Neural crest cell (in vitro differentiated cells): ENCODE measurements at regions not wholly inside any gene's neighbourhood (a gene's known extent, or its start where the extent isn't known, plus 50 kb on each side); places are given as distances from the start of the nearest gene placed in this dataset.

ENCODE experiments used
- DNase-seq: peaks from one replicate; pipeline ENCODE4 v3.0.0; 2021; ENCODE audit warnings: low read depth, mixed read lengths, low spot score
- H3K27ac Mint-ChIP-seq: one replicate; pipeline ENCODE4 v1.8.0; 2021; ENCODE audit warnings: mild to moderate bottlenecking, mixed read lengths; ENCODE audit not compliant: unreplicated experiment
- H3K27me3 Mint-ChIP-seq: 2 replicates; pipeline ENCODE4 v1.8.0; 2021; ENCODE audit warnings: low read depth, mild to moderate bottlenecking, mixed read lengths
- H3K36me3 Mint-ChIP-seq: 2 replicates; pipeline ENCODE4 v1.8.0; 2021; ENCODE audit warnings: low read depth, mild to moderate bottlenecking, mixed read lengths
- H3K4me1 Mint-ChIP-seq: 2 replicates; pipeline ENCODE4 v1.8.0; 2021; ENCODE audit warnings: mixed read lengths
- H3K4me3 Mint-ChIP-seq: one replicate; pipeline ENCODE4 v1.8.0; 2021; ENCODE audit warnings: mild to moderate bottlenecking, mixed read lengths
- H3K9me3 Mint-ChIP-seq: 2 replicates; pipeline ENCODE4 v1.8.0; 2021; ENCODE audit warnings: mixed read lengths
- TF ChIP-seq, protein P1 (sequence below): fragments of 200-600 bp; sonication (generic); conservative IDR thresholded peaks from 2 replicates; pipeline ENCODE4 v1.5.0; 2021; ENCODE audit warnings: antibody characterized with exemption, mild to moderate bottlenecking

DNA sequence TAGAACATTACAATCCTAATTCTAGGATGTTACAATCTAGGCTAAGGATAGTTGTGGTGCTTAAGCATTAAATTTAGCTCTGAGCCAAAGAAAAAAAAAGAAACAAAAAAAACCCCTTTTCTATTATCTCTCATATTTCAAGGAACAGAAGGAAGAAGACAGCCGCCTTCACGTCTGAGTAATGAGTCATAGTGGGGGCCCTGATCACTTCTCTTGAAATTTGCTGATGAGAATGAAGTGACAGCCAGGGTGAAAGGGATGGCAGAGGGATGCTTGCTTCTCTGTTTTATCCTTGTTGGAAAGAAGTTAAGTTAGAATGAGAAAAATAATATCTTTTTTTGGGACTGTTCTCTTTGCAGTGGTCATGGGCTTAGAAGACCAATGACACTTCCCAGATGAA lies 82.6 kb upstream of the MPHOSPH6 start:
- no peaks in the 10 kb centered on the region for H3K36me3 Mint-ChIP-seq
- no peak overlapping the region for H3K27ac Mint-ChIP-seq
- H3K9me3 Mint-ChIP-seq, result peaks cover 6% of the 10 kb centered on the region

DNA sequence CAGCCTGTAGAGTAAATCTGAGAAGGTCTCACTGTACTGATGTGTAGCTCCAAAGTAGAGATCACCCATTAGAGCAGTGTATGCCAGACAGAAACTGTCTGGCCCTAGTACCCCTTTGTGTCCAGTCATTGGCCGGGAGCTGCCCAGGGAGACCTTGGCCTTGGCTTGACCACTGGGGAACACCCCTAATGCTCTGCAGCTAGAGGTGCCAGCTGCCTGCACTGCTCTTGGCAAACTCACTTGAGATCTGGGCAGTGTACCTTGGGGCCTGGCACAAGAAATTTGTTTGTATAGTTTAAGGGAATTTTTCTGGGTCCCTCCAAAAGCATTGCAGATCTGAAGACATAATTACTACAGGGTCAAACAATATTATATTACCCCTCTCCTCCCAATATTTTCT lies 78.7 kb upstream of the MPHOSPH6 start:
- no peak for DNase-seq
- H3K4me1 Mint-ChIP-seq, result no peaks in the 10 kb centered on the region
- no peak overlapping the region for H3K27ac Mint-ChIP-seq
- TF ChIP-seq, protein P1, sequence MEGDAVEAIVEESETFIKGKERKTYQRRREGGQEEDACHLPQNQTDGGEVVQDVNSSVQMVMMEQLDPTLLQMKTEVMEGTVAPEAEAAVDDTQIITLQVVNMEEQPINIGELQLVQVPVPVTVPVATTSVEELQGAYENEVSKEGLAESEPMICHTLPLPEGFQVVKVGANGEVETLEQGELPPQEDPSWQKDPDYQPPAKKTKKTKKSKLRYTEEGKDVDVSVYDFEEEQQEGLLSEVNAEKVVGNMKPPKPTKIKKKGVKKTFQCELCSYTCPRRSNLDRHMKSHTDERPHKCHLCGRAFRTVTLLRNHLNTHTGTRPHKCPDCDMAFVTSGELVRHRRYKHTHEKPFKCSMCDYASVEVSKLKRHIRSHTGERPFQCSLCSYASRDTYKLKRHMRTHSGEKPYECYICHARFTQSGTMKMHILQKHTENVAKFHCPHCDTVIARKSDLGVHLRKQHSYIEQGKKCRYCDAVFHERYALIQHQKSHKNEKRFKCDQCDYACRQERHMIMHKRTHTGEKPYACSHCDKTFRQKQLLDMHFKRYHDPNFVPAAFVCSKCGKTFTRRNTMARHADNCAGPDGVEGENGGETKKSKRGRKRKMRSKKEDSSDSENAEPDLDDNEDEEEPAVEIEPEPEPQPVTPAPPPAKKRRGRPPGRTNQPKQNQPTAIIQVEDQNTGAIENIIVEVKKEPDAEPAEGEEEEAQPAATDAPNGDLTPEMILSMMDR, result no peak
- H3K9me3 Mint-ChIP-seq, result peaks cover 10% of the 10 kb centered on the region
- no peaks in the 10 kb centered on the region for H3K27me3 Mint-ChIP-seq
- H3K4me3 Mint-ChIP-seq, result no peak overlapping the region
- H3K36me3 Mint-ChIP-seq, result no peaks in the 10 kb centered on the region

More for the DNA sequence above, 82.6 kb upstream of the MPHOSPH6 start:
- Mint-ChIP-seq H3K4me1 (no peaks in the 10 kb centered on the region), H3K4me3 (no peak overlapping the region), H3K27me3 (peaks cover 3% of the 10 kb centered on the region)
- DNase-seq, result no peak
- TF ChIP-seq, protein P1, result no peak

DNA sequence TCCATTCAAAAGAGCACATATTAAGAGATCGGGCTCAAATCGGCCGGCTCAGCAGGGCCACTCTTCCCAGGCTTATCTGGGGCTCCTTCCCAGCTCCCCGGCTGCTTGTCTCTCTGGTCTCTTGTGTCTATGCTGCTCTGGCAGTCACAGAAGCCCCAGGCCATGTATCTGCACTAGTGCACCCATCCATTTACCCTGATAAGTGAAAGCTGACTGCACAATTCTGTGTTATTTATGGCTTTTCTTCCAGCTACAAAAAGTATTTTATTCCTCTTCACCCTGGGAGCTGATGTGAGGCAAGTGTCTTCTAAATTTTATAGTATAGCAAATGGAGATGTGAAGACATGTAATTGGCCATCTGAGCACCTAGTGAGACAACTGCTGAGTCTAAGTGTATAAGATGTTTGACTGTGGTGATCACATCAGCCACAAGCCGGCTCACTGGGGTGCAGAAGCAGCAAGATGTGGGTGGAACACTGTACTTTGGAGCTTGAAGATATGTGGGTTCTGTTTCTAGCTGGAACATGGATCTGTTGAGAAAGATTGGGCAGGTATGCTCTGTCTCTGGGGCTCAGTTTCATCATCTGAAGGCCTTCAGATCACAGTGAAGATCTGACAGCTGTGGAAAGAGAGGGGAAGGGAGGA lies 78.1 kb upstream of the MPHOSPH6 start:
- Mint-ChIP-seq H3K9me3 (peaks cover 13% of the 10 kb centered on the region), H3K4me1 (no peaks in the 10 kb centered on the region), H3K4me3 (no peak overlapping the region), H3K27ac (no peak overlapping the region), H3K27me3 (peaks cover 2% of the 10 kb centered on the region), H3K36me3 (no peaks in the 10 kb centered on the region)
- TF ChIP-seq, protein P1, result no peak
- no peak for DNase-seq

DNA sequence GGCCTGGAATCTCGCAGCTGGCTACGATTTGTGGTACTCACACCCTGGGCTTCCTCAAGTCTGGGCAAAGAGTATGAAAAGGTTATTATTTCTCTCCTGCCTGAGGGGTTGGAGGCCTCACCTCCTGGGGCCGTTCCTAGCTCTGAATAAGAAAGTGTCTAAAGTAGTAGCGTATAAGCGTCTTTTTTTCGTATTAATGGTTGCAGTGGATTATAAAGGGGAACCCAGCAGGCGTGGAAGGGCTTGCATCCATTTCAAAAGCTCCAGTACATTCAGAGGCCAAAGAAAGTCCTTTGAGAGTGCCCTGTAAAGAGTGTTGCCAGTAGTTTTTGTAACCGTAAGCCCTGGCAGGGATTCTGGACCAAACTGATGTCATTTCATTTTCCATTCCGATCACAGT lies 72.2 kb upstream of the MPHOSPH6 start:
- Mint-ChIP-seq H3K9me3 (peaks cover 10% of the 10 kb centered on the region), H3K27ac (no peak overlapping the region), H3K4me1 (no peaks in the 10 kb centered on the region), H3K4me3 (no peak overlapping the region), H3K27me3 (peaks cover 6% of the 10 kb centered on the region), H3K36me3 (no peaks in the 10 kb centered on the region)
- DNase-seq, result no peak
- TF ChIP-seq, protein P1, result no peak

DNA sequence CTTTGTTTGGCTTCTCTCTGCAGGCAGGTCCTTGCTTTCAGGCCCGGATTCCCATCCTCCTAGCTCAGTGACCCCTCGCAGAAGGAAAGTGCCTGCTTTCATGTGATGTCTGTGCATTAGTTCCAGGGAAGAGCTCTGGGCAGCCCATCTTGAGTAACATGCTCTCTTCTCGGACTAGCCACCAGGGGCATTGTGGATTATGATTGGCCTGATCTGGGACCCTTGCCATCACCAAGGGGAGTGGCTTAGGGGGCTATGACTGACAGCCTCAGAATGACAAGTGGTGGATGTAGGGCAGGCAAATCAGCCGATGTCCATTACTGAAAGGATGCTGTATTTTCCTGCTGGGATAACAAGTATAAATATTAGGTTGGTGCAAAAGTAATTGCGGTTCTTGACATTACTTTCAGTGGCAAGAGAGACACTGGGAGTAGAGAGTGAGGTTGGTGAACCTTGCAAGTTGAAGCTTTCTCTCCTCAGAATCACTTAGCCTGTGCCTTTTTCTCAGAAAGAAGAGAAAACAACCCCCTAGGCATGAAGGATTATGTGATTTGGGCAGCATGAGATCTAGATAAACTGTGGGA lies 71.5 kb upstream of the MPHOSPH6 start:
- H3K4me1 Mint-ChIP-seq, result no peaks in the 10 kb centered on the region
- H3K27me3 Mint-ChIP-seq, result peaks cover 6% of the 10 kb centered on the region
- no peak for DNase-seq
- no peak overlapping the region for H3K27ac Mint-ChIP-seq
- H3K36me3 Mint-ChIP-seq, result no peaks in the 10 kb centered on the region
- peaks cover 10% of the 10 kb centered on the region for H3K9me3 Mint-ChIP-seq
- no peak overlapping the region for H3K4me3 Mint-ChIP-seq
- TF ChIP-seq, protein P1, result no peak
